GM18867 (cell line): ENCODE measurements at regions not wholly inside any gene's neighbourhood (a gene's known extent, or its start where the extent isn't known, plus 50 kb on each side); places are given as distances from the start of the nearest gene placed in this dataset.

Source experiments
- ATAC-seq: cut with Tn5 transposase; IDR thresholded peaks from one replicate; pipeline ENCODE4 v1.9.1; 2021; ENCODE audit warnings: mild to moderate bottlenecking, moderate library complexity; ENCODE audit not compliant: unreplicated experiment

DNA sequence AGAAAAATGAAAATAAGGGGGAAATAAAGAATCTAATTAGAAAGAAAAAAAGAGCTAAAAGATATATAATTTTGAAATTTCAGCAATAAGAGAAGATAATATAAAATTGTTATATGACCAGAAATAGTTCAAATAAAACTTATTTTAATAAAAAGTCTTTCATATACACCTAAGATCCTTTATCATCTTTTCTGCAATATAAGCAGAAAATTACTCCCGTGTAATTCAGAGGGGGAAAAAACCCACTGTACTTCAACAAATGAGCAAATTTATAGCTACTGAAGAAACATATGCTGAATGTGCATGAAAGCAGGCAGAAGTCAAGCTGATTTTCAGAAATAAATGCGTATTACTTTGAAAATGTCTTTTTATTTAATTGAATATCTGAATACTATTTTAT, 771.3 kb downstream of the FAT4 start:
- no peak for ATAC-seq

DNA sequence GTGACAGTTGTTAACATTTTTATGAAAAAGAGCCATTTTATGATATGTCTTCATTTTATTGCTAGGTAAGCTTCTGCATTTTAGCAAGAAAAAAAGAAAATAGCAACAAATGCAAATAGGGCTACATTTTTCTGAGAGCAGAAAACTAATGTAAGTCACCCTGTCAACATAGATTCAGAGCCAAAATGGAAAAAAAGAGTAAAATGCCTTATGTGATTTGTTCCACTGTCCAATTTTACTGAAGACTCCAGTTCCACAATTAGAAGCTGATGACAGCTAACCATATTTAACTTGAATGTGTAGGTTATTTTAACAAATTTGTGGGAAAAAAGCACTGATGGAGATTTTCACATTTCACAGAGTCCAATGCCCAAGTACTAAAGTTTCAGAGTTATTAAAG, 772.3 kb downstream of the FAT4 start:
- ATAC-seq = no peak

DNA sequence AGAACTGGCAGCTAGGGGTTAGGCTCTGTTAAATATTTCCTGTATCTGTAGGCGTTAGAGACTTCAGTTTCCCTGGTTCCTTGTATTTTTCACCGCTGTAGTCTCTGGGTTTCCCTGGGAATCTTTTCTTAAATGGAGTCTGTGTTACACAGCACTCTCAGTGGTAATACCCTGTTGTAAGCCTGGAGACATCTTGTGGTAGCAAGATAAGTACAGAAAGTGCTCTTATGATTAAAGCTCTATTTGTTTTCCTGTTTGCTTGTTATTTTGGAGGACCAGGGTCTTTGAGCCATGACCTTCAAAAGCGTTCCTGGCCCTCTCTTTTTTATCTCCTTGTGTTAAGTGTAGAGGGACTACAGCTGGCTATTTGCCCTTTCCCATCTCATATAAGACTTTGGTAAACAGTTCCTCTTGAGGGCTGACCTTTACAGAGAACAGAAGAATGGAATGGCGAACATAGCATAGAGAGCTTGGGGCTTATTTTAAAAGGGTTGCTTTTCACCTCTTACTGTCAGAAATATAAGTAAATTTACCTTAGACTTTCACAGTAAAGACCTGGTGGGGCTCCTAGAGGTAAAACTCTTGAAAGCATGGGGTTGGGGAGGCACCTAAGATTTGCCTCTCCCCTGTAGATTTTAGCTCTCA, 782.5 kb downstream of the FAT4 start:
- ATAC-seq = no peak

DNA sequence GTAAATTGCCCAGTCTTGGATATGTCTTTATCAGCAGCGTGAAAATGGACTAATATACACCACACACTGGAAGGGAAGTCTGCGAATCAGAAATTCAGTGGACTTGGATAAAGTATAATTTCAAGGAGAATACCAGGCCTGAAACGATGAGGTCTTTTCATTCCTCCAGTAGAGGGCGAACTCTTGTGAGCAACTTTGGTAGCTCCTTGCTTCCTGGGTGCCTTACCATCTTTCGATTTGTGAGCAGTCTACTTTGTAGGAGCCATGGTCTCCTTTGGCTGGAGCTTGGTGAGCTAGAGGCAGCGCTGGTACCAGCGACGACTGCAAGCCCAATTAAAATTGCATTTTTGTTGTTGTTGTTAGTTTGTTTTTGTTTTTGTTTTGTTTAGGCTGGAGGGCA, 791.9 kb downstream of the FAT4 start:
- ATAC-seq = no peak

DNA sequence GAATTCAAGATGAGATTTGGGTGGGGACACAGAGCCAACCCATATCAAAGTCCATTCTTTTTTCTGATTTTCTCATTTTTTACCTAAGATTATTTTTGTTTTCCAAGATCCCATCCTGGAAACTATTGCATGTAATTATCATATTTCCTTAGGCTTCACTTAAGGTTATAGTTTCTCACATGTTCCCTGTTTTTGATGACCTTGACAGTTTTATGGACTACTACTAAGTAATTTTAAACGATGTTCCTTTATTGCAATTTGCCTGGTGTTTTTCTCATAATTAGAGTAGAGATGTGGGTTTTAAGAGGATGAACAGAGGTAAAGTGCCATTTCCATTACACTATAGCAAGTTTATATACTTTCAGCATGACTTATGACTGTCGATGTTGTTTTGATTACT, 795.1 kb downstream of the FAT4 start:
- ATAC-seq = no peak

DNA sequence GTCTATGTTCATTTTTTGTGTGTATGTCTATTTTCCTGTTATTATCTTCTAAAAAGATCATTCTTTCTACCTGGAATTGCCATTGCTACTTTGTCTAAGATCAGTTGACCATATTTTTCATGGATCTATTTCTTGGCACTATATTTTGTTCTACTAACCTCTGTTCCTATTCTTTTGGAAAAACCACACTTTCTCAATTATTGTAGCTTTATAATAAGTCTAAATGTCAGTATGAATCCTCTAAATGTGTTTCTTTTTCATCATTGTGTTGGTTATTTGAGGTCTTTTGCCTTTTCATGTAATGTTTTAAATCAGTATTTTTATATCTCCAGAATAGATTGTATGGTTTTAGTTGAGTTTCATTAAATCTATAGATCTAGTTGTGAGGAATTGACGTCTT, 798.3 kb downstream of the FAT4 start:
- ATAC-seq = no peak

DNA sequence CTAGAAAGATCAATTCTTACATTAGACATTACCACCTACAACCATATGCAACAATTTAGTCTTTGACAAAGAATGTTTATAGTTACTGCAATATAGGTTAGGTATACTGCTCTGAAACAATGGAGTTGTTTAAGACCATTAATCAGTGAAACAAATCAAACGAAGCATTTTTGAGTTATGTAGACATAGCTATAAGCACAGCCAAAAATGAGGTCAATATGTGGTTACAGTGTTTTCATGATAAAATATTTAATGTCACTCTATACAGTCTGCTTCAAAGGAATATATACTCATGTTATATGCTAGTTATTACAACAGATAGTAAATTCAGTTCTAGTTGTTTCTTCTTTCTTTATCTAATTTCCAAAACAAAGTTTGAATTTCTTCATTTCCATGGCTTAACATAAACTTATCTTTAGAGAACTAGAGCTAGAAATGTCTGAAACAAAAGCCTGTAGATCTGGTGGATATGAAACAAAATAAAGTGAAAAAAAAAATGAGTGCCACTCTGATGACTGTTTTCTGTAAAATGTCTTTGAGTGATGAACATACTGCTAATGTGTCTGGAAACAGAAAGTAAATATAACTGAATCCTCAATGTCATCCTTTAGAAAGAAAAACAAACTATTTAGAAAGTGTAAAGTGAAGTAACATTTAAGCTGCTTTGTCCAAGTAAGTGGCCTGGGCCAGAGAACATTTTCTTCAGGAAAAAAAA, 809.0 kb downstream of the FAT4 start:
- ATAC-seq = no peak

DNA sequence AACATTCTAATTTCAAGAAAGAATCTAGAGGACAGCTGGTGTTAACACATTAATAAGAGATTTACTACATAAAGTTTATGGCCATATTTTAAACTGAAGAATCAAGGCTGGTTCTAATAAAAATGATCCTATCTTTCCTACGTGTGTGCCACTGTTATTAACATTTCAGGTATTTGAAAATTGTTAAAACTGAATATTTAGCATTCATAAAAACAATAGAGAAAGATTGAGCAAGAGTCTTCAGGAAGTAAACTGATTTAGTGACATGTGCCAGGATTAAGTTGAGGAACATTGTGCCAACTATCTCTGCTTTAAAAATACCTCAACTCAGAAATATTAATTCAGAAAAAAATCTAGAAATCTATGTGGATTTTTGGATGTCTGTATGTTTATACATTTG, 810.1 kb downstream of the FAT4 start:
- ATAC-seq = no peak

DNA sequence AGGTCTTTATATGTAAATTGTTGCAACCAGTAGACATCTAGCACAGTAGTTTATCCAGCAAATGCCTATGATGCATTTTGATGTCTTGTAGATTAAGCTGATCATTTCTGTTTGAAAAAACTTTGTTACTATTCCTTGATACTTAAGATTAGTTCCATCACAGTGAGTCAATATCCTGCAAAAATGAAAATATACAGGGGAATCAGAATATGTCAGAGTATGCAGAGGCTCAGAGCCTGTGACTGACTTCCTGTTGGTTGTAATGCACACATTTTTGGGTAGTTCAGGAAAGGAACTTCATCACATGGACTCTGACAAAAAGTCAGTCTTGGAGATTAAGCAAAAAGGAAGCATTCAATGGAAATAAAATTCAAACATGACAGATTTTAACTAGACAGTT, 815.5 kb downstream of the FAT4 start:
- ATAC-seq = no peak

DNA sequence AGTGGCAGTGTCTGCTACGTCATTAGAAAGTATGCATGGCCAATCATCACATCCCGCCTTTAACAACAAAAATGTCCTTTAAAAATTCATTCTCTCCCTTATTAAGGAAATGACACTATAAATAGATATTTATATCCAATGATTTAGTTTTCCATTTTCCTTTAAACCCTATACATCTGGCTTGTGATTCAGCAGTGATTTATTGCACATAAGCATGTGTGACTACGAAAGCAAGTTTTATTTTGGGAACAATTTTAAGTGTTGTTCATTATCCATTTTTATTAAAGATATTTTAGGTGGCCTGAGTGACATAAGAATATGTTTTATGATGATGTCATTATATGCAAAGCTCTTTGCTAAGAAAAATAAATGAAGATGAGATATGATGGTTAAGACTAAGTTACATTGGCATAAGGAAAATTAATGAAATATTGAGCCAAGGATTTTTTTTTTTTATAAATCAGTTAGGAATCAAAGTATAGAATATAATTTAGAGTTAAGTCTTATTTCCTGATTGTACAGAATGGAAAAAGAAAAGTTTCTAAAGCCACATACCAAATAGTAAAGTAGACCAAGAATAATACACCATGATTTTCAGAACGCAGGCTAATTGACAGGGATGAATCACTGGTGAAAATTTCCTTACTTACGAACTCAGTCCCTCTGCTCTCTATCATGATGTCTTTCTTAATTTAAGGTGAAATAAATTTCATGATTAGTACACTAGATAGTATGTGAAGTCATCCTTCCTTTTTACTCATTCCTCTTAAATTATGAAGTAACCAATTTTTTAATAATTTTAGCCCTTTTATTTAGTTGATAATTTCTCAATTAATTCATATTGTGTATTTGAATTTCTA, 822.4 kb downstream of the FAT4 start:
- no peak for ATAC-seq

DNA sequence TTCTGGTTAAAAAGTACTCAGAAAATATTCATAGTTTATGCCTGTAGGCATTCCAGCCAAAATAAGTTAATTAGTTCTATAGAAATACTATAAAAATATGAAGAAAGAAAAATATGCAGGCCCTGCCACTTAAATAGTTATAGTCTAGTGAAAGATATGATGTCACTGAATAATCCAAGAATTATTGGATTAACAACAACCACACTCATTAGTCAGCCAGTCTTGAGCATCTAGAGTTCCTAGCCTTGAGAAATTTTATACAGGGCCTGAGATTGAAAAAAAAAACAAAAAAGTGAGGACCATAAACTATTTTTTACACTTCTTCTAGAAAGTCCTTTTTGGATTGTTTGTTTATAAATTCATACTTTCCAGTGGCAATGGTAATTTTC, 823.0 kb downstream of the FAT4 start:
- no peak for ATAC-seq

DNA sequence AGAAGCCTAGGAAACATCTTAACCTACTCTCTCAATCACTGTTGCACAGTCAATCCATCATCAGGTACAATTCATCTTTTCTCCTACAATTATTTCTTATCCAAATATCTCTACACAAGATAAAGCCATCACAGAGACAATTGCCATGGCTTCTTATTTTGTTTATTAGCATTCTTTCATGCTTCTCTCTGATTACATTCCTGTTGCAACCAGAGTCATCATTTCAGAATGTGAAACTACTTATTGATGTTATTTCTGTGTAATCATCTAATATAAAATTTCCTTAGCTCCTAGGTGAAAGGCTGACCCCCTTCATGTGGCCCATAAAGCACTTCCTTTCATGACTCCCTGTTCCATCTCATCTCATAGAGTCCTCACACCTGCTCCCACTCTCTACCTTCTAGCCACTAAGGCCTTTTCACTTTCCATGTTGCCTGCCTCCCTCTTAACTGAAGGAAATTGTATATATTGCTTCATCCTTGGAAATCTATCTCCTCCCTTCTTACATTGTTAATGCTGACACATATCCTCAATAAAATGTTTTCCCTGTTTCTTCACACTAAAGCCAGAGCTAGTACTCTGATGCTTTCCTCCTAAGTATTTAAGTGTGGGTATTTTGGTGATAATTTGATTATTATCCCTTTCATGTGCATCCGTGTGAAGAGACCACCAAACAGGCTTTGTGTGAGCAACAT, 829.9 kb downstream of the FAT4 start:
- no peak for ATAC-seq

DNA sequence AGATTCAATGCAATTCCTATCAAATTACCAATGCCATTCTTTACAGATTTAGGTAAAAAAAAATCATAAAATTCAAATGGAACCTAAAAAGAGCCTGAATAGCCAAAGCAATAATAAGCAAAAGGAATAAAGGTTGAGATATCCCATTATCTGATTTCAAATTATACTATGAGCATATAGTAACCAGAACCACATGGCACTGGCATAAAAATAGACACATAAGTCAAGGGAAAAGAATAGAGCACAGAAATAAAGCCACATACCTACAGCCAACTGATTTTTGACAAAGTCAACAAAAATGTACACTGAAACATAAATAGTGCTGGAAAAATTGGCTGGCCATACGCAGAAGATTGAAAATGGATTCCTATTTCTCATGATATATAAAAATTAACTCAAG, 853.7 kb downstream of the FAT4 start:
- no peak for ATAC-seq

DNA sequence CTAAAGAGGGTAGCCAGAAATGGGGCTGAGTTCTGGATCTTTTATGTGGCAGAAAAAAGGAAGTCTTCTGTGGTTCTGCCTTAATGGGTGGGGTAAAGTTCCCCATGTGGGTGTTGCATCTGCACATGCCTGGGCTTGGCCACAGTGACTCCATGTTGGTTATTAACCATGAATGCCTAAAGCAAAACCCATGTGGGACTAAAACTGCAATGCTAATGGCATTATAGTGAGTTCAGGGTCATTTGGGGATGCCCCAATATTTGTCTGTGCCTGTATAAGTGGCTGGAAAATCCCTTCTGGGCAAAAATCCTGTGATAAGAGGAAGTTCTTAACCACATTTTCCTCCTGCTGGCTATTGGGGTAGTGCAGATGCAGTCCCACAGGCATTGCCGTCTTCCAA, 857.4 kb downstream of the FAT4 start:
- ATAC-seq = no peak

DNA sequence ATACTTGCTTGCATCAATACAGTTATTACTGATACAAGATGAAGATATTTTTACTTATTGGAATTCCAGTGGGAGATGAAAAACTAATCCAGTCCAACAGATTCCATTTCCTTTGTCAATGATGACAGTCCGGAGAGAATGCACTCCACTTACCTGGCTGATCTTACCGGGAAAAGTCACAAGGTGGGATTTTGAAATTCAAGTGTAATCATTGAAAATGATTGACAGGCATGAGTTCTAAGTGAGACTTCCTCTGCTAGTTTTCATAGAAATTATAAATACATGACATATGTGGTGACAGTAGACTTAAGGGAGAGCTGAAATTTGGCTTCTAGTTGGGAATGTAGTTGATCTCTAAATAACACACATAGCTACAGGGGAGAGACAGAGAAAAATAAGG, 859.9 kb downstream of the FAT4 start:
- ATAC-seq = no peak

DNA sequence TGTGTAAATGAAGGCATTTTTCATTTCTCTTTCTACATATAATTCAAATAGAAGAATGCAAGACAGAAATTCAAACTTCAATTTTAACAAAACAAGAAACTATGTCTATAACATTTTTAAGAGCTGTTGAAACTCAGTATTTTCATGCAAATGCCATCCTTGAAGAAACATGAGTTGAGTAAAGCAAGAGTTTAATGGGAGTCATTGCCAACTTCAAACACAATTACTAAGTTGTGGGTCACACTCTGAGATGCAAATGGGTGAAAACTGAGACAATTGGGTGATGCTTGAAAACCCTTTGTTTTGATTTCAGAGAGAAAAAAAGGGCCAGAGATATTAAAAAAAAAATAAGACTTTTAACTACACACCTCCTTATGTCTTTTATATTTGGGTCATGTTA, 865.9 kb downstream of the FAT4 start:
- no peak for ATAC-seq

DNA sequence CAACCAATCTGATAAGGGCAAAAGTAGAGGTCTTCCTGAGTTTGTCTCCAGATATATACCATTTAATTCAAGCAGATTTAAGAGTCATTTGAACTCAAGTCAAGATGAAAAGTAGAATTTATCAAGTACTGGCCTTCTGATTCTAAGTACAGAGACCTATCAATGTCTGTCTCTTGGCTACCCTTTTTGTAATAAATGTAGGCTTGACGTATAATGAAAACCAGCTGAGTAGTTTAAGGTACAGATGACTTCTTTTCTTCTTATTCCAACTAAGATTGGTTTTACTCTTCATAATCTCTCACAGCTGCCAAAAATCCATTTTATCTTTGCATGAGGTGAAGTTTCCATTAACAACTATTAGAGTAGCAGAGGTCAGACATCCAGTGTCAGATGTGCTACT, 867.6 kb downstream of the FAT4 start:
- ATAC-seq = no peak

DNA sequence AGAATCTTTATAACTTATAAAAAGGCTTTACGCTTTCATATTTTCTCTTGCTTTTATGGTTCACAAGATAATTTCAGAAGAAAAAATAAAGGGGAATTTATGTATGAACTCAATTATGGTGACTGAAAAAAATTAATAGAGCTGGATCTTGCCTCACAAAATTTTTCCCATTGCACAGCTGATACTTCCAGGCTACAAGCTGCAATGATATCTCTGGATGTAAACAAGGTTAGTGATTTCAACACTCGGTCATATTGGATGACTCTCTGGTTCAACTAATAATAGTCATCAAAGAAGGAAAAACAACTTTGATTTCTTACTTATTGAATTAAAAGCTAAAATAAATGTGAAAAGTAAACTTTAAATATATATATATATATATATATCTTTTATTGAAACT, 868.0 kb downstream of the FAT4 start:
- no peak for ATAC-seq

DNA sequence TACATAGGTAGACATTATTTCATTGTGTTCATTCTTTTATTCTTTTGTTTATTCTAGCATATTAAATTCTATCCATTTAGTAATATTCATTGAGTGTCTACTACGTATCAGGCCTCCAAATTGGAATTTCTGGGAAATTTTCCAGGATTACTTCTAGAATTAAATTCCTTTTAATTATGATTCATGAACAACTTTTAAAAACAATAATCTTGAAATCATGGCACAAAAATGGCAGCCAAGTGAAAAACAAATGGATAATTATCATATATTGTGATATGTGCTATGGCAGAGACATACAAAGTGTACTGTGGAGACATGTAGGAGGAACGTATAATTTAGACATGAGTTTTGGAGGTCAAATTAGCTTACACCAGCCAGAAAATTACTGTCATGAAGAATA, 868.5 kb downstream of the FAT4 start:
- no peak for ATAC-seq

DNA sequence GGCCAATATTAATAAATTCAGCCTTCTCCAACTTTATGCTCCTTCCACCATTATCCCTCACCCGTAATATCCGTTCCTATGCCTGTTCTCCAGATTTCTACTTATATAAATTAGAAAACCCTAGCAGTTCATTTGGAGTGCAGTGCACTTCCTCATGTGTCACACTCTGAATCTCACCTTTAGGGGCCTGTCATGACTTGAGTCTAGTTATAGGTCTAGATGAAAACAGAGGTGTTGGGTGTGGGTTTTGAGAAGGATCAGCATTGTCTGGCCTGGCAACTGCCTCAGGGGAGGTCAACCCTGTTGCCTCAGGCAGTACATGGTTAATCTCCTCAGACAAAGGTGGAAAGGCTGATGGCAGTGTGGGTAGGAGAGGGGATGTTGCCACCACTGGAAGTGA, 876.8 kb downstream of the FAT4 start:
- no peak for ATAC-seq

DNA sequence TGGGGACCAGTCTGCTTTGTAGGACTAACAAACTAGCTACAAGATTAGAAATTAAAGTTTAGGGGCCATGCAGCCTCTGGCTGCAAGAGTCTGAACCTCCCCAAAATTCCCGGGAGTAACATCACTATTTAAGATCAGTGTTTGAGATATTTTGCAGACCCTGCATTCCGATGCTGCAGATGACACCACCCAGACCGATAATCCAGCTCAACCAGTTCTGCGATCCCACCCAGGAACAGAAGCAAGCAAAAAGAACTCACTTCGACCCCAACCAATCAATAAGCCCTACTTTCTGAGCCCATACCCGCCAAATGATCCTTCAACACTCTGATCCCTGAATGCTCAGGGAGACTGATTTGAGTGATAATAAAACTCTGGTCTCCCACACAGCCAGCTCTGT, 877.8 kb downstream of the FAT4 start:
- no peak for ATAC-seq
